K562 (cell line): ENCODE measurements at regions not wholly inside any gene's neighbourhood (a gene's known extent, or its start where the extent isn't known, plus 50 kb on each side); places are given as distances from the start of the nearest gene placed in this dataset.

Experiments used
- ATAC-seq: fragments of 200-7000 bp; cut with Tn5 transposase; 3 replicates; pipeline ENCODE4 v1.9.1; 2020; ENCODE audit warnings: moderate library complexity
- BruUV-seq: library from RNA; stranded (reverse); fragments of 400-500 nt; replicated peaks from 2 replicates; lab custom pipeline; 2021; lab: Mats Ljungman, UMichigan
- CTCF ChIA-PET: fragments of 300-600 bp; formaldehyde crosslinking; extraction: SDS; loops from one replicate; lab custom pipeline; 2021; ENCODE audit warnings: low intra/inter-chr PET ratio; lab: Yijun Ruan, JAX
- POLR2A ChIA-PET: fragments of 300-600, 350-650 bp; sonication (Branson Sonifier 250); formaldehyde crosslinking; extraction: SDS; loops from one replicate; lab custom pipeline; 2021; ENCODE audit warnings: antibody characterized with exemption, inconsistent platforms; lab: Yijun Ruan, JAX
- DNase-seq, 4 experiments: peaks; one replicate each; pipeline versions ENCODE4 v3.0.0 to v3.0.0-alpha.2; 2011 to 2018; ENCODE audit warnings: low spot score in 3 of 4, mixed read lengths in 3 of 4; ENCODE audit errors: extremely low read depth in 1 of 4
- FAIRE-seq: peaks from 2 replicates; lab custom pipeline; 2011; peaks lifted over from hg19 to GRCh38; lab: Jason Lieb, UNC
- H2AFZ ChIP-seq: 2 replicates; pipeline ENCODE4 v1.6.0; 2011; ENCODE audit warnings: low read depth, low read length, control low read depth, inconsistent platforms
- H3K27ac ChIP-seq: fragments of 200-600 bp; 3 replicates; pipeline ENCODE4 v1.8.0; 2011; ENCODE audit warnings: low read depth, mild to moderate bottlenecking, control low read depth, inconsistent platforms, low read length, moderate library complexity, mixed read lengths; ENCODE audit errors: extremely low read depth
- H3K27me3 ChIP-seq, 2 experiments: fragments of 300-600 bp in 1 of 2; 2 replicates in 1 of 2; 3 replicates in 1 of 2; pipeline versions ENCODE4 v1.6.0 to v1.8.0; 2011; ENCODE audit warnings: inconsistent platforms in 2 of 2, low read length in 2 of 2, mild to moderate bottlenecking in 1 of 2, mixed read lengths in 1 of 2, moderate library complexity in 1 of 2; ENCODE audit not compliant: control insufficient read depth in 2 of 2, insufficient read depth in 2 of 2
- H3K36me3 ChIP-seq: fragments of 300-600 bp; 3 replicates; pipeline ENCODE4 v1.8.0; 2011; ENCODE audit warnings: mild to moderate bottlenecking, low read length, inconsistent platforms; ENCODE audit not compliant: control insufficient read depth, insufficient read depth
- H3K4me1 ChIP-seq, 2 experiments: fragments of 200-600 bp in 1 of 2; replicated peaks in 1 of 2; 2 replicates in 1 of 2; 3 replicates in 1 of 2; pipeline versions ENCODE4 v1.5.1 to v1.8.0; 2011; ENCODE audit warnings: inconsistent platforms in 2 of 2, low read length in 2 of 2, mild to moderate bottlenecking in 1 of 2, mixed read lengths in 1 of 2, moderate library complexity in 1 of 2; ENCODE audit not compliant: control insufficient read depth in 2 of 2, insufficient read depth in 2 of 2
- H3K4me2 ChIP-seq: 2 replicates; pipeline ENCODE4 v1.6.1; 2011; ENCODE audit warnings: low read length, control low read depth, inconsistent platforms, mixed read lengths; ENCODE audit not compliant: insufficient read depth
- H3K4me3 ChIP-seq: fragments of 200-600 bp; sonication (generic), shearing (Covaris generic); 2 replicates; pipeline ENCODE4 v1.5.1; 2016; ENCODE audit warnings: control low read depth, inconsistent platforms
- H3K79me2 ChIP-seq: fragments of 200-600 bp; 3 replicates; pipeline ENCODE4 v1.8.0; 2011; ENCODE audit warnings: low read length, inconsistent platforms; ENCODE audit not compliant: control insufficient read depth, insufficient read depth
- H3K9ac ChIP-seq, 2 experiments: 2 replicates each; pipeline versions ENCODE4 v1.6.0 to v1.6.1; 2011; ENCODE audit warnings: low read depth in 2 of 2, low read length in 2 of 2, control low read depth in 1 of 2, inconsistent platforms in 1 of 2, mild to moderate bottlenecking in 1 of 2, mixed read lengths in 1 of 2; ENCODE audit not compliant: insufficient read depth in 1 of 2
- H3K9me1 ChIP-seq: one replicate; pipeline ENCODE4 v1.6.0; 2011; ENCODE audit warnings: inconsistent platforms, mild to moderate bottlenecking, low read length, moderate library complexity; ENCODE audit not compliant: control insufficient read depth, insufficient read depth
- H3K9me3 ChIP-seq: replicated peaks from 2 replicates; pipeline ENCODE4 v1.5.1; 2011; ENCODE audit warnings: low read depth, low read length, inconsistent platforms; ENCODE audit not compliant: control insufficient read depth, insufficient read depth
- H4K20me1 ChIP-seq: replicated peaks from 2 replicates; pipeline ENCODE4 v1.6.1; 2011; ENCODE audit warnings: low read length, inconsistent platforms, mixed read lengths; ENCODE audit not compliant: control insufficient read depth, insufficient read depth
- HOXB6 ChIP-seq: fragments of 250-450 bp; sonication (Bioruptor Pico); IDR thresholded peaks from 2 replicates; pipeline ENCODE4 v1.5.1; 2022; ENCODE audit warnings: mild to moderate bottlenecking, borderline replicate concordance
- NFE2L1 ChIP-seq: fragments of 450-650 bp; IDR thresholded peaks from 2 replicates; pipeline ENCODE4 v1.6.1; 2016; ENCODE audit warnings: missing genetic modification characterization, low read depth, mild to moderate bottlenecking, missing compliant biosample characterization, moderate library complexity, borderline replicate concordance
- SMAD2 ChIP-seq: fragments of 150-350 bp; IDR thresholded peaks from 2 replicates; pipeline ENCODE4 v1.6.1; 2014; ENCODE audit warnings: low read depth, mild to moderate bottlenecking, low read length
- WGBS: fragments of 100-300 bp; shearing (Covaris generic); methylation state at CpG from one replicate; pipeline ENCODE4 v1.1.6; 2016; ENCODE audit warnings: low coverage, mixed read lengths; ENCODE audit not compliant: insufficient coverage; ENCODE audit errors: missing lambda C conversion rate; 5-methylcytosine and 5-hydroxymethylcytosine counted together
- in situ Hi-C: fragments of 300-500 bp; cut with MboI; formaldehyde crosslinking; loops from 4 replicates; pipeline ENCODE4 v1.15.0; 2018; ENCODE audit warnings: inconsistent platforms, mixed read lengths
- intact Hi-C: fragments of 100-400 bp; cut with micrococcal nuclease; formaldehyde crosslinking; loops from 2 replicates; pipeline ENCODE4 v1.14.2; 2022
- TF ChIP-seq, protein P1 (sequence below): IDR thresholded peaks from 2 replicates; pipeline ENCODE4 v1.6.1; 2012; ENCODE audit warnings: low read depth, low read length, improper control_type of control experiment, borderline replicate concordance
- TF ChIP-seq, protein P2 (sequence below): fragments of 450-650 bp; IDR thresholded peaks from 2 replicates; pipeline ENCODE4 v1.6.1; 2017; ENCODE audit warnings: antibody characterized with exemption, mild to moderate bottlenecking
- TF ChIP-seq, protein P3 (sequence below): sonication (generic); formaldehyde crosslinking; IDR thresholded peaks from 2 replicates; pipeline ENCODE4 v1.8.1; 2022; ENCODE audit warnings: missing genetic modification reagents

DNA sequence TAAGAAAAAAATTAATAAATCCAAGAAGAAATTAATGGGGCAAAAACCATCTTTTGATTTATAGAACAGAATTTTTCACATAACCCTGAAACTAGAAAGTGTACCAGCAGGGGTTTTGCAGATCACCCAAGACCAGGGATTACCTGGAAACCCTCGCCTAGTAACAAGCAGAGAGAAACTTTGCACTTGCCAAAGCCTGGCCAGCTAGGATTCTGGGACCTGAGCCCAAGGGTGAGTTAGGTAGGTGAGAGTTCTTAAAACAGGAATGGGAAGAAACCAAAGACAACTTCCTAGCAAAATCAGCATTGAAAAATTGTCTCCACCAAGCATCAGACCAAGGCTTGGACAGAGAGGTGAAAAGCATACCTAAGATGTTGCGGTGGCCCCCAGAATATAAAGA is 247.0 kb upstream of the NBEA start:
- 0% methylated on average over 2 of the region's 2 CpGs for WGBS
- ChIA-PET CTCF (no interaction called here), POLR2A (no interaction called here)
- FAIRE-seq (no peak), DNase-seq (no peak), ATAC-seq (no peak)
- no peak overlapping the region for H2AFZ ChIP-seq
- no peaks in the 10 kb centered on the region for H3K9me3 ChIP-seq
- intact Hi-C loops: no loop called here
- TF ChIP-seq, protein P1, sequence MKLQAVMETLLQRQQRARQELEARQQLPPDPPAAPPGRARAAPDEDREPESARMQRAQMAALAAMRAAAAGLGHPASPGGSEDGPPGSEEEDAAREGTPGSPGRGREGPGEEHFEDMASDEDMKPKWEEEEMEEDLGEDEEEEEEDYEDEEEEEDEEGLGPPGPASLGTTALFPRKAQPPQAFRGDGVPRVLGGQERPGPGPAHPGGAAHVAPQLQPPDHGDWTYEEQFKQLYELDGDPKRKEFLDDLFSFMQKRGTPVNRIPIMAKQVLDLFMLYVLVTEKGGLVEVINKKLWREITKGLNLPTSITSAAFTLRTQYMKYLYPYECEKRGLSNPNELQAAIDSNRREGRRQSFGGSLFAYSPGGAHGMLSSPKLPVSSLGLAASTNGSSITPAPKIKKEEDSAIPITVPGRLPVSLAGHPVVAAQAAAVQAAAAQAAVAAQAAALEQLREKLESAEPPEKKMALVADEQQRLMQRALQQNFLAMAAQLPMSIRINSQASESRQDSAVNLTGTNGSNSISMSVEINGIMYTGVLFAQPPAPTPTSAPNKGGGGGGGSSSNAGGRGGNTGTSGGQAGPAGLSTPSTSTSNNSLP: no peak
- TF ChIP-seq HOXB6 (no peak), NFE2L1 (tag) (no peak), SMAD2 (no peak)
- TF ChIP-seq, protein P2, sequence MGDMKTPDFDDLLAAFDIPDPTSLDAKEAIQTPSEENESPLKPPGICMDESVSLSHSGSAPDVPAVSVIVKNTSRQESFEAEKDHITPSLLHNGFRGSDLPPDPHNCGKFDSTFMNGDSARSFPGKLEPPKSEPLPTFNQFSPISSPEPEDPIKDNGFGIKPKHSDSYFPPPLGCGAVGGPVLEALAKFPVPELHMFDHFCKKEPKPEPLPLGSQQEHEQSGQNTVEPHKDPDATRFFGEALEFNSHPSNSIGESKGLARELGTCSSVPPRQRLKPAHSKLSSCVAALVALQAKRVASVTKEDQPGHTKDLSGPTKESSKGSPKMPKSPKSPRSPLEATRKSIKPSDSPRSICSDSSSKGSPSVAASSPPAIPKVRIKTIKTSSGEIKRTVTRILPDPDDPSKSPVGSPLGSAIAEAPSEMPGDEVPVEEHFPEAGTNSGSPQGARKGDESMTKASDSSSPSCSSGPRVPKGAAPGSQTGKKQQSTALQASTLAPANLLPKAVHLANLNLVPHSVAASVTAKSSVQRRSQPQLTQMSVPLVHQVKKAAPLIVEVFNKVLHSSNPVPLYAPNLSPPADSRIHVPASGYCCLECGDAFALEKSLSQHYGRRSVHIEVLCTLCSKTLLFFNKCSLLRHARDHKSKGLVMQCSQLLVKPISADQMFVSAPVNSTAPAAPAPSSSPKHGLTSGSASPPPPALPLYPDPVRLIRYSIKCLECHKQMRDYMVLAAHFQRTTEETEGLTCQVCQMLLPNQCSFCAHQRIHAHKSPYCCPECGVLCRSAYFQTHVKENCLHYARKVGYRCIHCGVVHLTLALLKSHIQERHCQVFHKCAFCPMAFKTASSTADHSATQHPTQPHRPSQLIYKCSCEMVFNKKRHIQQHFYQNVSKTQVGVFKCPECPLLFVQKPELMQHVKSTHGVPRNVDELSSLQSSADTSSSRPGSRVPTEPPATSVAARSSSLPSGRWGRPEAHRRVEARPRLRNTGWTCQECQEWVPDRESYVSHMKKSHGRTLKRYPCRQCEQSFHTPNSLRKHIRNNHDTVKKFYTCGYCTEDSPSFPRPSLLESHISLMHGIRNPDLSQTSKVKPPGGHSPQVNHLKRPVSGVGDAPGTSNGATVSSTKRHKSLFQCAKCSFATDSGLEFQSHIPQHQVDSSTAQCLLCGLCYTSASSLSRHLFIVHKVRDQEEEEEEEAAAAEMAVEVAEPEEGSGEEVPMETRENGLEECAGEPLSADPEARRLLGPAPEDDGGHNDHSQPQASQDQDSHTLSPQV: no peak
- TF ChIP-seq, protein P3, sequence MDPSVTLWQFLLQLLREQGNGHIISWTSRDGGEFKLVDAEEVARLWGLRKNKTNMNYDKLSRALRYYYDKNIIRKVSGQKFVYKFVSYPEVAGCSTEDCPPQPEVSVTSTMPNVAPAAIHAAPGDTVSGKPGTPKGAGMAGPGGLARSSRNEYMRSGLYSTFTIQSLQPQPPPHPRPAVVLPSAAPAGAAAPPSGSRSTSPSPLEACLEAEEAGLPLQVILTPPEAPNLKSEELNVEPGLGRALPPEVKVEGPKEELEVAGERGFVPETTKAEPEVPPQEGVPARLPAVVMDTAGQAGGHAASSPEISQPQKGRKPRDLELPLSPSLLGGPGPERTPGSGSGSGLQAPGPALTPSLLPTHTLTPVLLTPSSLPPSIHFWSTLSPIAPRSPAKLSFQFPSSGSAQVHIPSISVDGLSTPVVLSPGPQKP (CRISPR knock-in tag): no peak
- no peaks in the 10 kb centered on the region for H3K79me2 ChIP-seq
- H4K20me1 ChIP-seq: no peaks in the 10 kb centered on the region
- in situ Hi-C loops: no loop called here
- no peaks in the 10 kb centered on the region for H3K9me1 ChIP-seq
- no TSS peak for BruUV-seq
- no peak overlapping the region for H3K4me3 ChIP-seq
- no peak overlapping the region for H3K9ac ChIP-seq
- H3K27ac ChIP-seq: no peak overlapping the region
- no peaks in the 10 kb centered on the region for H3K36me3 ChIP-seq
- H3K27me3 ChIP-seq: no peaks in the 10 kb centered on the region
- no peak overlapping the region for H3K4me2 ChIP-seq
- no peaks in the 10 kb centered on the region for H3K4me1 ChIP-seq
